Tibial artery (tissue), 4 donors: ENCODE measurements at regions not wholly inside any gene's neighbourhood (a gene's known extent, or its start where the extent isn't known, plus 50 kb on each side); places are given as distances from the start of the nearest gene placed in this dataset.

Experiments
- DNase-seq, 2 donors: peaks; one replicate each; pipeline ENCODE4 v3.0.0-alpha.2; 2019
- H3K27ac ChIP-seq, 2 donors: fragments of 200-600 bp; sonication (generic) in 1 of 2; 1 replicate in 1 of 2; 2 replicates in 1 of 2; pipeline ENCODE4 v1.5.1; 2018 to 2019; ENCODE audit warnings: mild to moderate bottlenecking in 1 of 2
- H3K27me3 ChIP-seq, 2 donors: fragments of 200-600 bp; sonication (generic) in 1 of 2; one replicate each; pipeline versions ENCODE4 v1.5.1 to v1.6.0; 2016 to 2019
- H3K36me3 ChIP-seq, 3 donors: fragments of 200-600 bp; sonication (generic) in 2 of 3; one replicate each; pipeline ENCODE4 v1.5.1; 2016 to 2019; ENCODE audit warnings: mild to moderate bottlenecking in 2 of 3
- H3K4me1 ChIP-seq, 4 donors: fragments of 200-600 bp; sonication (generic) in 2 of 4; 1 replicate in 3 of 4; 2 replicates in 1 of 4; pipeline ENCODE4 v1.5.1; 2016 to 2019
- H3K4me3 ChIP-seq, 2 donors: fragments of 200-600 bp; sonication (generic) in 1 of 2; 1 replicate in 1 of 2; 2 replicates in 1 of 2; pipeline ENCODE4 v1.5.1; 2018 to 2019; ENCODE audit warnings: mild to moderate bottlenecking in 2 of 2
- H3K9me3 ChIP-seq, 3 donors: fragments of 200-600 bp; sonication (generic) in 1 of 3; one replicate each; pipeline ENCODE4 v1.5.1; 2016 to 2019
- CTCF ChIP-seq, 2 experiments: fragments of 200-600 bp in 1 of 2; fragments of 450-650 bp in 1 of 2; IDR thresholded peaks; one replicate each; pipeline ENCODE4 v1.5.1; 2017 to 2019; ENCODE audit warnings: antibody characterized with exemption in 2 of 2, mild to moderate bottlenecking in 1 of 2, moderate library complexity in 1 of 2
- intact Hi-C: fragments of 100-400 bp; cut with DNase I; formaldehyde crosslinking; loops from one replicate; pipeline ENCODE4 v1.15.0; 2023; ENCODE audit warnings: low total_unique reads

DNA sequence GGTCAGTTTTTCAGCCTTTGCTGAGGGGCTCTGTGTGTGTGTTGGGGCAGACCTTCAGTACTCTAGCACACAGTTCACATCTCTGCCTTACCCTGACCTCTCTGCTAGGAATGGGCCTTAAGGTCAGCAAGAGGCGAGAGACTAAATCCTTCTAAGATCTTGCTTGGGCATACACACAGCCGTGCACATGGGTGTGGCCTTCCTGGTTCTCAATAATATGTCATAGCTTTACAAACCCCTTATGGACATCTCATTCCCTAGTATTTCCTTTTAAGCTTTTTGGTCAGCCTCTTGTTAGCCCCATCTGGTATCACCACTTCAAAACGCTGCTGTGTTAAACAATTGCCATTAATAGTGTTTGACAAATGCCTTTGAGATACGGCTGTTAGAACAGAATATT, 69.4 kb upstream of the SPATA13 start:
- intact Hi-C loops: no loop called here
- no peak for TF ChIP-seq CTCF (IDR thresholded peaks at IDR 0.05)
- no peaks in the 10 kb centered on the region for H3K36me3 ChIP-seq
- DNase-seq: no peak
- H3K4me3 ChIP-seq: no peak overlapping the region
- peaks cover 0 to 5% (median 2%) of the 10 kb centered on the region in 4 donors for H3K4me1 ChIP-seq
- no peaks in the 10 kb centered on the region for H3K27me3 ChIP-seq
- H3K9me3 ChIP-seq: no peaks in the 10 kb centered on the region
- no peak overlapping the region for H3K27ac ChIP-seq

- Histone ChIP-seq H3K27me3 (no peaks in the 10 kb centered on the region), H3K4me3 (no peak overlapping the region), H3K9me3 (no peaks in the 10 kb centered on the region), H3K36me3 (no peaks in the 10 kb centered on the region), H3K4me1 (peaks cover 0 to 5% (median 2%) of the 10 kb centered on the region in 4 donors), H3K27ac (no peak overlapping the region)
- no peak for TF ChIP-seq CTCF (IDR thresholded peaks at IDR 0.05)
- DNase-seq: no peak
- intact Hi-C loops: no loop called here
These were observed 68.4 kb upstream of the SPATA13 start for GRCh38 chr13:24092108-24092507.

GRCh38 chr13:24093047-24093446, 67.5 kb upstream of the SPATA13 start:
- H3K27me3 ChIP-seq: no peaks in the 10 kb centered on the region
- TF ChIP-seq CTCF (IDR thresholded peaks at IDR 0.05): no peak
- H3K4me1 ChIP-seq: peaks cover 0 to 5% (median 0%) of the 10 kb centered on the region in 4 donors
- H3K36me3 ChIP-seq: no peaks in the 10 kb centered on the region
- H3K4me3 ChIP-seq: no peak overlapping the region
- intact Hi-C loops: no loop called here
- no peak for DNase-seq
- H3K9me3 ChIP-seq: no peaks in the 10 kb centered on the region
- H3K27ac ChIP-seq: no peak overlapping the region

GRCh38 chr13:24096659-24097058, 63.9 kb upstream of the SPATA13 start:
- Histone ChIP-seq H3K4me3 (no peak overlapping the region), H3K4me1 (peaks cover 0 to 5% (median 0%) of the 10 kb centered on the region in 4 donors), H3K9me3 (no peaks in the 10 kb centered on the region), H3K27ac (no peak overlapping the region), H3K36me3 (no peaks in the 10 kb centered on the region), H3K27me3 (no peaks in the 10 kb centered on the region)
- TF ChIP-seq CTCF (IDR thresholded peaks at IDR 0.05): no peak
- DNase-seq: no peak
- intact Hi-C loops: no loop called here

DNA sequence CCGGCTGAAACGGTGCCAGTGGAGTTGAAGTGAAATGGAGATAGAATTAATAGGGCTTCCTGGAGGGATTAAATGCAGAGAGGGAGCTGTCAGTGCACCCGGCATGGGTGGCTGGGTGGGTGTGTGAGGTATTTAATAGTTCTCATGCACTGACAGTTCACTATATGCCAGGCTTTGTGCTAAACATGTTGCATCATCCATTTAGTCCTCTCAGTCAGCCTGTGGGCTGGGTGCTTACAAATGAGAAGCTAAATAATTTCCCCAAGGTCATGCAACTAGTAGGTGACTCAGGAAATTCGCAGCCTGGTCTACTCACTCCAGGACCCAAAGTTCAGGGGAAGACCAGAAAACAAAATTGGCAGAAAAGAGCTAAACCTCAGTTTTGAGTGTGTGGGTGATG, 63.5 kb upstream of the SPATA13 start:
- no peak overlapping the region for H3K27ac ChIP-seq
- no peaks in the 10 kb centered on the region for H3K9me3 ChIP-seq
- H3K36me3 ChIP-seq: no peaks in the 10 kb centered on the region
- TF ChIP-seq CTCF (IDR thresholded peaks at IDR 0.05): no peak
- intact Hi-C loops: no loop called here
- no peak for DNase-seq
- H3K4me1 ChIP-seq: peaks cover 0 to 5% (median 0%) of the 10 kb centered on the region in 4 donors
- H3K4me3 ChIP-seq: no peak overlapping the region
- no peaks in the 10 kb centered on the region for H3K27me3 ChIP-seq

GRCh38 chr13:24097667-24098066, 62.9 kb upstream of the SPATA13 start:
- no peaks in the 10 kb centered on the region for H3K9me3 ChIP-seq
- intact Hi-C loops: no loop called here
- DNase-seq: no peak
- no peaks in the 10 kb centered on the region for H3K27me3 ChIP-seq
- no peaks in the 10 kb centered on the region for H3K4me1 ChIP-seq
- H3K4me3 ChIP-seq: no peak overlapping the region
- TF ChIP-seq CTCF (IDR thresholded peaks at IDR 0.05): no peak
- H3K36me3 ChIP-seq: no peaks in the 10 kb centered on the region
- H3K27ac ChIP-seq: no peak overlapping the region
